ENCODE measurements at regions not wholly inside any gene's neighbourhood (a gene's known extent, or its start where the extent isn't known, plus 50 kb on each side); places are given as distances from the start of the nearest gene placed in this dataset.

- no peak for DNase-seq
Measured at GRCh38 chr21:26784974-26785373, 60.2 kb downstream of the ADAMTS1 start.

GRCh38 chr21:26783466-26784195 lies 61.6 kb downstream of the ADAMTS1 start:
- DNase-seq, result no peak

- no peak for DNase-seq
Measured at GRCh38 chr21:26782747-26783146, 62.5 kb downstream of the ADAMTS1 start.

- no peak for DNase-seq
Measured at GRCh38 chr21:26782331-26782730, 62.9 kb downstream of the ADAMTS1 start.

GRCh38 chr21:26781331-26781730 lies 63.9 kb downstream of the ADAMTS1 start:
- DNase-seq, result no peak

GRCh38 chr21:26777166-26777565 lies 68.0 kb downstream of the ADAMTS1 start:
- no peak for DNase-seq

GRCh38 chr21:26776310-26777021 lies 68.7 kb downstream of the ADAMTS1 start:
- DNase-seq, result no peak

GRCh38 chr21:26773058-26773457 lies 72.2 kb downstream of the ADAMTS1 start:
- no peak for DNase-seq

- DNase-seq, result peak in 3 of 56 donors; percentile 0 to 55 (median 23)
Measured at GRCh38 chr21:26769613-26770188, 75.5 kb downstream of the ADAMTS1 start.

- no peak for DNase-seq
Measured at GRCh38 chr21:26766826-26767325, 78.3 kb downstream of the ADAMTS1 start.

GRCh38 chr21:26761174-26761915 lies 83.9 kb downstream of the ADAMTS1 start:
- DNase-seq, result no peak

- DNase-seq, result no peak
Measured at GRCh38 chr21:26759731-26760130, 85.5 kb downstream of the ADAMTS1 start.

- no peak for DNase-seq
Measured at GRCh38 chr21:26758083-26758880, 86.9 kb downstream of the ADAMTS1 start.

- DNase-seq, result no peak
Measured at GRCh38 chr21:26756491-26757159, 88.6 kb downstream of the ADAMTS1 start.

GRCh38 chr21:26754853-26755252 lies 90.4 kb downstream of the ADAMTS1 start:
- DNase-seq, result no peak

- no peak for DNase-seq
Measured at GRCh38 chr21:26753822-26754221, 91.4 kb downstream of the ADAMTS1 start.

- DNase-seq, result no peak
Measured at GRCh38 chr21:26752849-26753248, 92.4 kb downstream of the ADAMTS1 start.

GRCh38 chr21:26751305-26751704 lies 93.9 kb downstream of the ADAMTS1 start:
- no peak for DNase-seq

- no peak for DNase-seq
Measured at GRCh38 chr21:26748066-26748465, 97.1 kb downstream of the ADAMTS1 start.

- no peak for DNase-seq
Measured at GRCh38 chr21:26747216-26747615, 98.0 kb downstream of the ADAMTS1 start.

Data from amygdala (tissue), 56 donors.